ENCODE measurements at regions not wholly inside any gene's neighbourhood (a gene's known extent, or its start where the extent isn't known, plus 50 kb on each side); places are given as distances from the start of the nearest gene placed in this dataset.

- intact Hi-C loops (cut with DNase I), result no loop called here
- Histone ChIP-seq H3K4me3 (no peak overlapping the region), H3K27me3 (no peaks in the 10 kb centered on the region), H3K27ac (no peak overlapping the region), H3K4me1 (no peaks in the 10 kb centered on the region), H3K9me3 (no peaks in the 10 kb centered on the region), H3K36me3 (no peaks in the 10 kb centered on the region), H3K9ac (ENCODE audit: low read depth in 2 of 2, low read length in 2 of 2) (no peak overlapping the region)
- DNase-seq, result no peak
- TF ChIP-seq CTCF (IDR thresholded peaks at IDR 0.05), result no peak
Measured at GRCh38 chr2:84052913-84053312, 406.2 kb downstream of the SUCLG1 start.

- intact Hi-C loops (cut with DNase I), result no loop called here
- H3K9me3 ChIP-seq, result no peaks in the 10 kb centered on the region
- no peaks in the 10 kb centered on the region for H3K4me1 ChIP-seq
- no peak overlapping the region for H3K27ac ChIP-seq
- no peaks in the 10 kb centered on the region for H3K27me3 ChIP-seq
- H3K36me3 ChIP-seq, result no peaks in the 10 kb centered on the region
- no peak overlapping the region for H3K9ac ChIP-seq (ENCODE audit: low read depth in 2 of 2, low read length in 2 of 2)
- H3K4me3 ChIP-seq, result no peak overlapping the region
- no peak for TF ChIP-seq CTCF (IDR thresholded peaks at IDR 0.05)
- DNase-seq, result no peak
Measured at GRCh38 chr2:84052043-84052442, 407.0 kb downstream of the SUCLG1 start.

GRCh38 chr2:84048964-84049363 is 410.1 kb downstream of the SUCLG1 start:
- H3K9ac ChIP-seq (ENCODE audit: low read depth in 2 of 2, low read length in 2 of 2), result no peak overlapping the region
- no peak overlapping the region for H3K4me3 ChIP-seq
- intact Hi-C loops (cut with DNase I), result no loop called here
- no peak for TF ChIP-seq CTCF (IDR thresholded peaks at IDR 0.05)
- no peaks in the 10 kb centered on the region for H3K36me3 ChIP-seq
- no peaks in the 10 kb centered on the region for H3K9me3 ChIP-seq
- H3K27me3 ChIP-seq, result no peaks in the 10 kb centered on the region
- no peak overlapping the region for H3K27ac ChIP-seq
- no peaks in the 10 kb centered on the region for H3K4me1 ChIP-seq
- DNase-seq, result no peak

GRCh38 chr2:84041506-84041905 is 417.6 kb downstream of the SUCLG1 start:
- intact Hi-C loops (cut with DNase I), result no loop called here
- DNase-seq, result no peak
- Histone ChIP-seq H3K36me3 (no peaks in the 10 kb centered on the region), H3K4me3 (no peak overlapping the region), H3K9ac (ENCODE audit: low read depth in 2 of 2, low read length in 2 of 2) (no peak overlapping the region), H3K27me3 (no peaks in the 10 kb centered on the region), H3K27ac (no peak overlapping the region), H3K4me1 (no peaks in the 10 kb centered on the region), H3K9me3 (no peaks in the 10 kb centered on the region)
- no peak for TF ChIP-seq CTCF (IDR thresholded peaks at IDR 0.05)

- Histone ChIP-seq H3K4me3 (no peak overlapping the region), H3K9me3 (no peaks in the 10 kb centered on the region), H3K4me1 (no peaks in the 10 kb centered on the region), H3K9ac (ENCODE audit: low read depth in 2 of 2, low read length in 2 of 2) (no peak overlapping the region), H3K27me3 (no peaks in the 10 kb centered on the region), H3K27ac (no peak overlapping the region), H3K36me3 (no peaks in the 10 kb centered on the region)
- DNase-seq, result no peak
- no peak for TF ChIP-seq CTCF (IDR thresholded peaks at IDR 0.05)
- intact Hi-C loops (cut with DNase I), result no loop called here
Measured at GRCh38 chr2:84040281-84040680, 418.8 kb downstream of the SUCLG1 start.

- intact Hi-C loops (cut with DNase I), result no loop called here
- H3K36me3 ChIP-seq, result no peaks in the 10 kb centered on the region
- TF ChIP-seq CTCF (IDR thresholded peaks at IDR 0.05), result no peak
- H3K27me3 ChIP-seq, result no peaks in the 10 kb centered on the region
- H3K4me1 ChIP-seq, result no peaks in the 10 kb centered on the region
- no peak for DNase-seq
- no peak overlapping the region for H3K27ac ChIP-seq
- no peaks in the 10 kb centered on the region for H3K9me3 ChIP-seq
- no peak overlapping the region for H3K4me3 ChIP-seq
- no peak overlapping the region for H3K9ac ChIP-seq (ENCODE audit: low read depth in 2 of 2, low read length in 2 of 2)
Measured at GRCh38 chr2:84038866-84039265, 420.2 kb downstream of the SUCLG1 start.
